OCI-LY3 (cell line): ENCODE measurements at regions not wholly inside any gene's neighbourhood (a gene's known extent, or its start where the extent isn't known, plus 50 kb on each side); places are given as distances from the start of the nearest gene placed in this dataset.
A peak's percentile ranks its signal among the peaks of the same experiment; 100 is the strongest.

ENCODE experiments used
- H2AFZ ChIP-seq: fragments of 200-600, 300-600 bp; shearing (Covaris generic); 2 replicates; pipeline ENCODE4 v1.6.0; 2014; ENCODE audit warnings: antibody characterized with exemption, low read depth, low read length
- H3K27ac ChIP-seq: fragments of 200-600, 300-600 bp; sonication (generic); 2 replicates; pipeline ENCODE4 v1.5.1; 2014; ENCODE audit warnings: mild to moderate bottlenecking, low read length, moderate library complexity, mixed read lengths
- H3K27me3 ChIP-seq: fragments of 200-600, 300-600 bp; sonication (generic); 2 replicates; pipeline ENCODE4 v1.6.1; 2014; ENCODE audit warnings: low read depth, low read length, mixed read lengths
- H3K36me3 ChIP-seq: fragments of 200-600, 300-600 bp; sonication (generic); replicated peaks from 2 replicates; pipeline ENCODE3; 2014; ENCODE audit warnings: low read depth, low read length, mixed read lengths
- H3K4me1 ChIP-seq: fragments of 300-600, 200-600 bp; sonication (generic); 2 replicates; pipeline ENCODE4 v1.6.1; 2014; ENCODE audit warnings: low read length, mixed read lengths
- H3K4me2 ChIP-seq: fragments of 200-600, 300-600 bp; sonication (generic); 2 replicates; pipeline ENCODE4 v1.6.1; 2014; ENCODE audit warnings: low read length, mixed read lengths
- H3K4me3 ChIP-seq: fragments of 300-600, 200-600 bp; sonication (generic); 2 replicates; pipeline ENCODE4 v1.5.1; 2014; ENCODE audit warnings: antibody characterized with exemption, mild to moderate bottlenecking, low read length, moderate library complexity
- H3K79me2 ChIP-seq: fragments of 300-600, 200-600 bp; shearing (Covaris generic); 2 replicates; pipeline ENCODE4 v1.6.1; 2014; ENCODE audit warnings: mild to moderate bottlenecking, low read length, mixed read lengths
- H3K9ac ChIP-seq: fragments of 300-600, 200-600 bp; shearing (Covaris generic); 2 replicates; pipeline ENCODE4 v1.6.0; 2014; ENCODE audit warnings: mild to moderate bottlenecking, low read length, moderate library complexity
- H3K9me3 ChIP-seq: fragments of 200-600, 300-600 bp; shearing (Covaris generic); 2 replicates; pipeline ENCODE4 v1.6.1; 2014; ENCODE audit warnings: low read length, mixed read lengths; ENCODE audit not compliant: insufficient read depth
- H4K20me1 ChIP-seq: fragments of 200-600, 300-600 bp; sonication (generic); 2 replicates; pipeline ENCODE4 v1.6.1; 2016; ENCODE audit warnings: low read length, mixed read lengths; ENCODE audit not compliant: insufficient read depth
- EZH2phosphoT487 ChIP-seq: fragments of 200-600 bp; shearing (Covaris generic); IDR thresholded peaks from 2 replicates; pipeline ENCODE4 v1.6.1; 2018; ENCODE audit warnings: antibody characterized with exemption, mixed run types, low read depth
- TF ChIP-seq, protein P1 (sequence below): fragments of 200-600, 300-600 bp; sonication (generic); IDR thresholded peaks from 2 replicates; pipeline ENCODE4 v1.5.1; 2014; ENCODE audit warnings: antibody characterized with exemption, low read length, low read depth

DNA sequence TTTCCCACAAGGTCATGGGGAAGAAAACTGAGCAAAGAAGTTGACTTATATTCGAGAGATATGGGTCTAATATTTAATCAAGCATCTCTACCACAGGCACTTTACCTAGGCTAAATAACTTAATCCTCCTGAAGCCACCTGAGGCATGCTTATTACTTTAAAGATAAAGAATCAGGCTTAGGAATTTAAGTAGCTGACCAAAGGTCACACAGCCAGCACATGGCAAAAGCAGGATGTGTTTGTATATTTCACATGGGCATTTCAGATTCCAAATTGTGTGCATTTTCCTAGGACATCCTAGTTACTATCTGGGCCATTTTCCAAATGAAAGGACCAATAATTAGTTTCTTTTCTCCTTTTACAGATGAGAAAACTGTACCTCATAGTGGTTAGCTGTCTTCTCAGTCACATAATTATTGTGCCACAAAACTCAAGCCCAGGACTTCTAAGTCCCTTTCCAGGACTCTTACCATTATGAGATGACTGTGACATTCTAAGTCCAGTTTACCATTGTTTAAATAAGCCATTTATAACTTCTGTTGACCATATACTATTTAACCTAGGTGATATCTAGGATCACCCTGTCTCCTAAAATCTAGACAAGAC is 112.1 kb upstream of the ZC3H12C start:
- Histone ChIP-seq H3K4me1 (peaks cover 24% of the 10 kb centered on the region), H3K4me2 (no peak overlapping the region), H2AFZ (no peak overlapping the region), H3K9ac (no peak overlapping the region), H3K79me2 (no peaks in the 10 kb centered on the region), H4K20me1 (no peaks in the 10 kb centered on the region), H3K9me3 (no peaks in the 10 kb centered on the region), H3K27me3 (peaks cover 11% of the 10 kb centered on the region), H3K36me3 (no peaks in the 10 kb centered on the region), H3K27ac (no peak overlapping the region), H3K4me3 (no peak overlapping the region)
- TF ChIP-seq EZH2phosphoT487 = no peak
- TF ChIP-seq, protein P1, sequence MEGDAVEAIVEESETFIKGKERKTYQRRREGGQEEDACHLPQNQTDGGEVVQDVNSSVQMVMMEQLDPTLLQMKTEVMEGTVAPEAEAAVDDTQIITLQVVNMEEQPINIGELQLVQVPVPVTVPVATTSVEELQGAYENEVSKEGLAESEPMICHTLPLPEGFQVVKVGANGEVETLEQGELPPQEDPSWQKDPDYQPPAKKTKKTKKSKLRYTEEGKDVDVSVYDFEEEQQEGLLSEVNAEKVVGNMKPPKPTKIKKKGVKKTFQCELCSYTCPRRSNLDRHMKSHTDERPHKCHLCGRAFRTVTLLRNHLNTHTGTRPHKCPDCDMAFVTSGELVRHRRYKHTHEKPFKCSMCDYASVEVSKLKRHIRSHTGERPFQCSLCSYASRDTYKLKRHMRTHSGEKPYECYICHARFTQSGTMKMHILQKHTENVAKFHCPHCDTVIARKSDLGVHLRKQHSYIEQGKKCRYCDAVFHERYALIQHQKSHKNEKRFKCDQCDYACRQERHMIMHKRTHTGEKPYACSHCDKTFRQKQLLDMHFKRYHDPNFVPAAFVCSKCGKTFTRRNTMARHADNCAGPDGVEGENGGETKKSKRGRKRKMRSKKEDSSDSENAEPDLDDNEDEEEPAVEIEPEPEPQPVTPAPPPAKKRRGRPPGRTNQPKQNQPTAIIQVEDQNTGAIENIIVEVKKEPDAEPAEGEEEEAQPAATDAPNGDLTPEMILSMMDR = no peak

DNA sequence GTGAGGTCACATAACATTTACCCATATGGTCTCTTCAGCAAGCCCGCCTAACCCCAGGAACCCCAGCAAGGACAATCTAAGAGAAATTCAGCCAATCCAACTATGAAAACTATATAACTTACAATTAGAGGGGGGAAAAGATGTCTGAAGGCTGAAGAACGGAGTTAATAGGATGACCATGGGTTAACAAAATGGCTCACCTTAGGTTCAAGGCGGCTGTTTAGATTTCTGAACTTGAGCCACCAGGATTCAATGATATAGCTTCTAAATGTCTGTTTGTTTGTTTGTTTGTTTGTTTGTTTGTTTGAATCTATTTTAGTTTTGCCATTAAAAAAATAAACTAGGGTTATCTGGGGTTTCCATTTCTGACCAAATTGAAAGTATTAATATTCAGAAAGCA is 109.8 kb upstream of the ZC3H12C start:
- Histone ChIP-seq H3K9ac (no peak overlapping the region), H4K20me1 (no peaks in the 10 kb centered on the region), H3K79me2 (no peaks in the 10 kb centered on the region), H3K27ac (no peak overlapping the region), H3K4me3 (no peak overlapping the region), H3K27me3 (peaks cover 11% of the 10 kb centered on the region), H2AFZ (no peak overlapping the region), H3K4me2 (no peak overlapping the region), H3K9me3 (no peaks in the 10 kb centered on the region), H3K4me1 (peaks cover 30% of the 10 kb centered on the region), H3K36me3 (no peaks in the 10 kb centered on the region)
- TF ChIP-seq, protein P1 = no peak
- TF ChIP-seq EZH2phosphoT487 = no peak

DNA sequence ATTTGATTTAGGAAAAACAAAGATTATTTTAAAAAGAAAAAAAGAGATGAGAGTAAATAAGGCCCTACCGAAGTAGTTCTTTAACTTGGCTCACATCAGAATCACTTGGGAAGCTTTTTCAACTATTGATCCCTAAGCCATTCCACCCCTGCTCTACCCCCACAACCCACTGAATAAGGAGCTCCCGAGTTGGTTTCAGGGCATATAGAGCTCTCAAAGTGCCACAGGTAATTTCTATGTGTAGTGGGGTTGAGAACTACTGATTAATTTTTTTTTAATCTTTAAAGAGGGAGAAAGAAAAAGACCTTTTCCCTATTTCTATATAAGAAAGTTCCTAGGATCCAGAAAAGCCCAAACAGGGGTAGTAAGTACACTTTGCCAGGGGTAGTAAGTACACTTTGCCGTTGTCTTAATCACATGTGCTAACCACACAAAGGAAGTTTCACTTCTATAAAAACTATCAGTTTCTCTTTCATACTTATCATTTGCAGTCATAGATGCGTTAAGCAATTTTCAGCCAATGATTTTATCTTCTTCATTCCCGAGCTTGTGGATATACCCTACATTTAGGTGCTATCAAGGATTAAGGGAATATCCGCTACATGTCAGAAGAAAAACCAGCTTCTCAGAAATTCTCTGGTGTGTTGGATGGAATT is 108.4 kb upstream of the ZC3H12C start:
- H3K27ac ChIP-seq = peak overlapping the region; percentile 31; the same call in 1 of the 2 replicates
- H3K4me3 ChIP-seq = peak overlapping the region; percentile 57
- TF ChIP-seq, protein P1 = no peak
- TF ChIP-seq EZH2phosphoT487 = no peak
- peak overlapping the region; percentile 39 for H3K9ac ChIP-seq
- peaks cover 34% of the 10 kb centered on the region for H3K4me1 ChIP-seq
- no peaks in the 10 kb centered on the region for H3K9me3 ChIP-seq
- H3K27me3 ChIP-seq = peaks cover 13% of the 10 kb centered on the region
- H4K20me1 ChIP-seq = no peaks in the 10 kb centered on the region
- H2AFZ ChIP-seq = peak overlapping the region; percentile 2; the same call in 1 of the 2 replicates
- H3K36me3 ChIP-seq = no peaks in the 10 kb centered on the region
- H3K4me2 ChIP-seq = peak overlapping the region; percentile 71
- no peaks in the 10 kb centered on the region for H3K79me2 ChIP-seq

DNA sequence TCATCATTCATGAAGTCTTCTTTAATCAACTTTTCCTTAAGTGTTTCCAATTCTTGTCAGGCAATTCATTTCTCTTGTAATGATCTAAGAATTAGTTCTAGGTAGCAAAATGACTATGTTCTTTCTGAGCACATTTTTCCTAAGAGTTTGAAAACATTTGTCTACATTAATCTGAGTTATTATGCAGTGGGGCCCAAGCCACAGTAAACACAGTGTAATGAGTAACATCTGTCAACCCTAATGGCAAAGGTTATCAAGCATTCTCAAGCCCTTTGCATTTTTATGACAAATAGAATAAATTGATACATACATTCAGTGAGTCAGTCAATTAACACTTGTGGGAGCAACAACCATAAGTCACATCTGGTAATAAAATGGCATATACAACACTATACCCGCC is 106.7 kb upstream of the ZC3H12C start:
- no peak overlapping the region for H3K9ac ChIP-seq
- peaks cover 34% of the 10 kb centered on the region for H3K4me1 ChIP-seq
- H3K4me2 ChIP-seq = no peak overlapping the region
- TF ChIP-seq EZH2phosphoT487 = no peak
- TF ChIP-seq, protein P1 = no peak
- no peaks in the 10 kb centered on the region for H3K36me3 ChIP-seq
- no peak overlapping the region for H3K4me3 ChIP-seq
- H3K9me3 ChIP-seq = no peaks in the 10 kb centered on the region
- no peak overlapping the region for H2AFZ ChIP-seq
- no peak overlapping the region for H3K27ac ChIP-seq
- H3K79me2 ChIP-seq = no peaks in the 10 kb centered on the region
- H3K27me3 ChIP-seq = peaks cover 16% of the 10 kb centered on the region
- no peaks in the 10 kb centered on the region for H4K20me1 ChIP-seq
